Activated gamma-delta T cell (primary cell): ENCODE measurements at regions not wholly inside any gene's neighbourhood (a gene's known extent, or its start where the extent isn't known, plus 50 kb on each side); places are given as distances from the start of the nearest gene placed in this dataset.

Source experiments
- DNase-seq: peaks from one replicate; lab custom pipeline; 2025; lab: John Stamatoyannopoulos, UW

DNA sequence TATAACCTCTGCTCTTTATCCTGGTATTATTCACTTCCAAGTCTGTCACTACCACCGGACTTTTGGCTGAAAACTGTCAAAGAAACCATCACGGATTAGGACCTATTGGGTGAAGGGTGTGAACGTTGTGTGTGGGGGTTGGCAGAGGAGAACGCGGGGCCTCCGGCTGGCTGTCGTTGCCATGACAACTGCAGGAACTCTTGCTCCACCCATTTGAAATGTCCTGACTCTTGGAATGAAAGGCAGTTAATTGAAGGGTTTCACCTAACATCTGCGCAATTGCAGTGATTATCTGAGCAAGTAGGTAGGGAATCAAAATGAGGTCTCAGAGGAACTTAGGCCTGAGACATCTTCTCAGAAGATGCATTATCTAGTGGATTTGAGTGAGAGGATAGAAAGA is 60.9 kb upstream of the CLMP start:
- no peak for DNase-seq

DNA sequence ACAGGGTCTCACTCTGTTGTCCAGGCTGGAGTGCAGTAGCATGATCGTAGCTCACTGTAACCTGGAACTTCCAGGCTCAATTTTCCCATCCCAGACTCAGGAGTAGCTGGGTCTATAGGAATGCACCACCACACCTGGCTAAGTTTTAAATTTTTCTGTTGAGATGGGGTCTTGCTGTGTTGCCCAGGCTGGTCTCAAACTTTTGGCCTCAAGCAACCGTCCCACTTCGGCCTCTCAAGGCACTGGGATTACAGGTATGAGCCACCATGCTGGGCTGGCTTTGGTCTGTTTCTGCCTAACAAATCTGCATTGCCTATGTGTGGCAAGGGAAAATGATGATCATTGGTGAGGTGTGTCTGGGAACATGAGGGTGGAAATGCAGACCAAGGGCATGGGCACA is 59.3 kb upstream of the CLMP start:
- no peak for DNase-seq

DNA sequence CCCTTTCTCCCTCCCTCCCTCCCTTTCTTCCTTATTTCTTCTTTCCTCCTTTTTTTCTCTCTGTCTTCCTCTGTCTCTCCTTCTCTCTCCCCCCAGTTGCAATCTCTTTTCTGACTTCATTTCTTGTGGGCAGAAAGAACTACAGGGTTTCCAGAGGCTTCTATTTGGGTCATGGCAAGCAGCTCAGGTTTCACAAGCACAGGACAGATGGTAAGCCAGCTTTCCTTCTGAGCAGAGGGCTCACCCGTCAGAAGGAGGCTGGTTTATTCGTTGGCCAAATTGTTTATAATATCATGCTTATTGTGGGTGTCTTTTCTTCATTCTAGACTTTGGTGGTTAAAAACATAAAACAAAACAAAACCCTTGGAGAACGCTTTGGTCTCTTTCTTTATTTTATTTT is 58.9 kb upstream of the CLMP start:
- no peak for DNase-seq

DNA sequence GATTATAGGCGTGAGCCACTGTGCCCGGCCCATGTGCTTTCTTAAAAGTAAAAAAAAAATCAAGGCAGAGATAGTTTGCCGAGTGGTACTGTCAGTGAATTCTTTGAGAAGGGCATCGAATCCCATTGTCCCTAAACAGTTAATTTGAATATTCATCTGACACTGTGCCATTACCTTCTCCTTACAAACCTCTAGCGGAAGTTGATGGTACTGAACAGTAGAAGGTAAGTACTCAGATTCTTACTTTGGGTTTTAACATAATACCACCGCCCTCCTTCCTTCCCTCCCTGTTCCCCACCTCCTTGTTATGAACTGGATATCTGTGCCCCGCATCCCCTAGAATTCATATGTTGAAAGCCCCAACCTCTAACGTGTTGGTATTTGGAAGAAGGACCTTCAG is 58.2 kb upstream of the CLMP start:
- DNase-seq, result no peak

DNA sequence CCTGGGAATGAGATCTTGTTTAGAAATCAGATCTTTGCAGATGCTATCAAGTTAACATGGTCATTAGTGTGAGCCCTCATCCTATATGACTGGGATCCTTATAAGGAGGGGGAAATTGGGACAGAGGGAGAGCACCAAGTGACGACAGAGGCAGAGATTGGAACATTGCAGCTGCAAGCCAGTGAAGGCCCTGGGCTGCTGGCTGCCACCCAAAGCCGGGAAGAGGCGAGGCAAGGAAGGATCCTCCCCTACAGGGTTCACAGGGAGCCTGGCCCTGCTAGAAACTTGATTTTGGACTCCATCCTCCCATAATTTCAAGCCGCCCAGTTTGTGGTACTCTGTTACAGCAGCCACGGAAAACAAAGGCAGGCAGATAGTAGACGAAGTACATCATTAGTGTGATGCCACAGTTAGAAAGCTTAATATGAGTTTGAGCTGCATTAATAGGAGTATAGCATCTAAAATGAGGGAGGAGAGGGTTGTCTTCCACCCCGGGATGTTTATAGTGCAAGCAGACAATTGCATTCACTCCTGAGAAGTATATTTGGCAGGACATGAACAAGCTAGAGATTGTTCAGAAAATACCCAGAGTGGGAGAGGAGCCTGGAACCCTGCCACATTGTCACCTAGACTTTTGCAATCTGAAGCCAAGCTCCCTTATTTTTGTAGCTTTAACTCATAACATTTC is 56.8 kb upstream of the CLMP start:
- no peak for DNase-seq

DNA sequence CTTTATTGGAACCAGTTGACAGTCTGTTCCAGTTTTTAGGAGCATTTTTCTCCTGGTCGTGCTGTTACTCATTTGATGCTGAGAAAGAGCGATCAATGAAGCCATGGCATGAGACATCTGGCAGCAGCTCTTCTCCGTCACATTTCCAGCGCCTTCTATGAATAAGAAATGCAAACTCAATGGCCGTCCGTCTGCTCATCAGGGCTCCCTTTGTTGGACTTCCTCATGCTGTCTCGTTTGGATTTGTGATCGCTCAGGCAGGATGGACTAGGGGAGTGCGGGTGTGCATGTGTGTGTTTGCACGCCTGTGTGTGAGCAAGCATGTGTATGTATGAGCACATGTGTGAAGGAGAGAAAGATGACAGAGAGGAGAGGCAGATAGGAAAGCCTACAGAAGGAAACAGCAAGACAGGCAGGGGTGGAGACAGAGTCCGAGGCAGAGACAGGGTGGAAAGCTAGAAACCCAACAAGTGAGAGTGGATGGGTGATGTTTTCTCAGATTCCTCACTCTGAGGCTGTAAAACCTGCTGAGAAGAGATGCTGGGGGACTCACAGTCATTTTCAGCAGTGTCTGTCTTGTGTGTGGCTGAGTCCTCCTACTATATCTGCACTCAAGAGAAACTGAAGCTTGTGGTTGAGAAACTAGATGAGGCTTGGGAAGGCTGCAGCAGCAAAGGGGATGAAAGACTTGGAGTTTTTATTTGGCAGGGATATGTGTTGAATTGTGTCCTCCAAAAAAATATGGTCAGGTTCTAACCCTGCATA is 56.0 kb upstream of the CLMP start:
- DNase-seq, result no peak

DNA sequence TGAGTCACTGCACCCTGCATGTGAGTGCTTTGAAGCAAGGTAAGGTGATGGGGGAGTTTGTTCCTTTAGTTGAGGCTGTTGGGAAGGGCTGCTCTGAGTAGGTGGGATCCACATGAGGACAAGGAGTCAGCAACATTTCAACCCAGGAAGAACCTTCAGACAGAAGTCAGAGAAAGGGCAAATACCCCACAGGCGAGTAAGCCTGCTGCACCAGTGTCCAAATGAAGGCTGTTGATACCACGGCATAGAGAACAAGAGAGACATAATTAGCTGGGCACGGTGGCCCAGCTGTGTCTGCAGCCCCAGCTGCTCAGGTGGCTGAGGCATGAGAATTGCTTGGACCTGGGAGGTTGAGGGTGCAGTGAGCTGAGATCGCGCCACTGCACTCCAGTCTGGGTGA is 54.3 kb upstream of the CLMP start:
- no peak for DNase-seq

DNA sequence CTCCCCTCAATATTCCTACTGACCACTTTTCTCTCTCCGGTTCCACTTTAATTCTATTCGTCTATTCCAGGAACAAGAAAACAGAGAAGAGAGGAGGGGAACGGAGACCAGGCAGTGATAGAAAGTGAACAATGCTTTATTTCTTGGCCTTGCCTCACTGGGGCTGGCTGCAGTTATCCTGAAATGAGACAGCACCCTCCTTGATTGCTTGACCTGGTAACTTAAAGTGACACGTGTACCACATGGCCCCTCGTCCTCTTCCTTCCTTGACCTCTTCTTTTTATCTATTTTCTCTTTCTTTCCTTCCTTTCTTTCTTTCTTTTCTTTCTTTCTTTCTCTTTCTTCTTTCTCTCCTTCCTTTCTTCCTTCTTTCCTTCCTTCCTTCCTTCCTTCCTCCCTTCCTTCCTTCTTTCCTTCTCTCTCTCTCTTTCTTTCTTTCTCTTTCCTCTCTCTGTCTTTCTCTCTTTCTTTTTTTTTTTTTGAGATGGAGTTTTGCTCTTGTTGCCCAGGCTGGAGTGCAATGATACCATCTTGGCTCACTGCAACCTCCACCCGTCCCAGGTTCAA is 52.8 kb upstream of the CLMP start:
- DNase-seq, result no peak

DNA sequence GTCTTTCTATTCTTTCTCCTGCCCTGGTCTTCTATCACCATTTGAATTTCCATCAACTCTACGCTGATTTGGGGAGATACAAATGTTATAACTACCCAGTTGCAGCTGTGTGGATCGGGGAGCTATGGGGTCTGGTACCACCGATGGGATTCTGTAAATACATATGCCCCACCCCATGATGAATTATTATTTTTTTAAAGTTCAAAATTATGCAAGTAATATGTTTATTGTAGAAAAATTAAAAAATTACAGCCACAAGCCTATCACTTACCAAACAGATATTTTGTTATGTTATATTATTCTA is 52.4 kb upstream of the CLMP start:
- no peak for DNase-seq

DNA sequence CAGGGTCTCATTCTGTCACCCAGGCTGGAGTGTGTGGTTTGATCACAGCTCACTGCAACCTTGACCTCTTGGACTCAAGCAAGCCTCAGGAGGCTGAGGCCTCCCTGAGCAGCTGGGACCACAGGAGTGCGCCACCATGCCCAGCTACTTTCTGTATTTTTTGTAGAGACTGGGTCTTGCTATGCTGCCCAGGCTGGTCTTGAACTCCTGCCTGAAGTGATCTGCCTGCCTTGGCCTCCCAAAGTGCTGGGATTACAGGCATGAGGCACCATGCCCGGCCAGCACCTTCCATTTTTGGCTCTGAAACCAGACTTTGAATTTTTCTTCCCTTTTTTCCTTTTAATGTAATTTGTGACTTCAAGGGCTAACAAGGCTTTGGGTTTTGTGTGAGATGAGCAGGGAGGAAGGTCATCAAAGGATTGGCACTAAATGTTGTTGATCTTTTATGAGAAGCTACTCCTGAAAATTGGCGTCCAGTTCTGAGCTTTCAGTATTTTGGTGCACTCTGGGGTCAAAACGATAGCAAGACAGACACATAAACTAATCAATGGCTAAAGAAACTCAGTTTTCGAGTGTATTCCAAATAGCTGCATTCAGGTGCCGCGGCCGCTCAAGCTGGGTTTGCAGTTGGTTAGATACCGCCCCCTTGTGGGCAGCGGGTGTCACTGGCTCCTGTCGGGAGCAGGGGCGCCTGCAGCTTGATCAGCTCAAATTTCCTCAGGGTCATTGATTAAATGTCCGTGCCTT is 51.9 kb upstream of the CLMP start:
- DNase-seq, result peak; percentile 28

DNA sequence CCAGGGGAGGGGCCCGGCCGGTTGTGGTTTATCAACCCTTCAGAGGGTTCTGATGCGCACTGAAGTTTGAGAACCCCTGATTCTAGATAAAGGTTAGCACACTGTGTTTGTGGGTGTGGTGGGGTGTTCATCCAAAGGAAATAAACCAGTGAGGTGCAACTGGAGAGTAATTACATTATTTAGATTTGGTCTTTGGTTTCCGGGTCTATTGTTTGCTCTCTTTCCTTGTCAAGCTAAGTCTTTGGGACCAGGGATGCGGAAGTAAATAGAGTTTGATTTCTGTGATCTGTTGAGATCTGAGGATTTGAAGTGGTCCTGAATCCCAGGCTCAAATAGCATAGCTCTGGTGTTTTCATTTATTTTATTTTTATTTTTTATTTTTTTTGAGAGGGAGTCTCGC is 50.5 kb upstream of the CLMP start:
- no peak for DNase-seq
